ENCODE measurements at regions not wholly inside any gene's neighbourhood (a gene's known extent, or its start where the extent isn't known, plus 50 kb on each side); places are given as distances from the start of the nearest gene placed in this dataset.

- Histone ChIP-seq H3K4me1 (no peaks in the 10 kb centered on the region), H3K27ac (no peak overlapping the region), H3K27me3 (peaks cover 0 to 60% of the 10 kb centered on the region in 2 donors), H3K36me3 (no peaks in the 10 kb centered on the region), H3K4me3 (no peak overlapping the region), H3K9me3 (no peaks in the 10 kb centered on the region)
- intact Hi-C loops (cut with DNase I; ENCODE audit: low total_unique reads), result no loop called here
- TF ChIP-seq CTCF (IDR thresholded peaks at IDR 0.05), result no peak
- peak in 1 of 2 donors; percentile 21 for DNase-seq
Observed at GRCh38 chr1:30327370-30328099, 395.9 kb downstream of the MATN1 start.

- Histone ChIP-seq H3K36me3 (no peaks in the 10 kb centered on the region), H3K27me3 (peaks cover 0 to 68% of the 10 kb centered on the region in 2 donors), H3K9me3 (no peaks in the 10 kb centered on the region), H3K27ac (no peak overlapping the region), H3K4me1 (no peaks in the 10 kb centered on the region), H3K4me3 (no peak overlapping the region)
- peak in 1 of 2 donors; percentile 32 for DNase-seq
- intact Hi-C loops (cut with DNase I; ENCODE audit: low total_unique reads), result no loop called here
- TF ChIP-seq CTCF (IDR thresholded peaks at IDR 0.05), result no peak
Observed at GRCh38 chr1:30325999-30326398, 397.4 kb downstream of the MATN1 start.

- peaks cover 0 to 63% of the 10 kb centered on the region in 2 donors for H3K27me3 ChIP-seq
- H3K4me1 ChIP-seq, result no peaks in the 10 kb centered on the region
- DNase-seq, result peak in 1 of 2 donors; percentile 51
- H3K4me3 ChIP-seq, result no peak overlapping the region
- H3K27ac ChIP-seq, result no peak overlapping the region
- H3K36me3 ChIP-seq, result no peaks in the 10 kb centered on the region
- TF ChIP-seq CTCF (IDR thresholded peaks at IDR 0.05), result no peak
- H3K9me3 ChIP-seq, result no peaks in the 10 kb centered on the region
- intact Hi-C loops (cut with DNase I; ENCODE audit: low total_unique reads), result no loop called here
Observed at GRCh38 chr1:30325085-30325935, 398.1 kb downstream of the MATN1 start.

- TF ChIP-seq CTCF (IDR thresholded peaks at IDR 0.05), result no peak
- intact Hi-C loops (cut with DNase I; ENCODE audit: low total_unique reads), result no loop called here
- no peaks in the 10 kb centered on the region for H3K4me1 ChIP-seq
- H3K9me3 ChIP-seq, result no peaks in the 10 kb centered on the region
- DNase-seq, result peak in 1 of 2 donors; percentile 23
- no peak overlapping the region for H3K27ac ChIP-seq
- H3K4me3 ChIP-seq, result no peak overlapping the region
- H3K36me3 ChIP-seq, result no peaks in the 10 kb centered on the region
- H3K27me3 ChIP-seq, result peaks cover 0 to 61% of the 10 kb centered on the region in 2 donors
Observed at GRCh38 chr1:30324251-30325084, 398.9 kb downstream of the MATN1 start.

DNA sequence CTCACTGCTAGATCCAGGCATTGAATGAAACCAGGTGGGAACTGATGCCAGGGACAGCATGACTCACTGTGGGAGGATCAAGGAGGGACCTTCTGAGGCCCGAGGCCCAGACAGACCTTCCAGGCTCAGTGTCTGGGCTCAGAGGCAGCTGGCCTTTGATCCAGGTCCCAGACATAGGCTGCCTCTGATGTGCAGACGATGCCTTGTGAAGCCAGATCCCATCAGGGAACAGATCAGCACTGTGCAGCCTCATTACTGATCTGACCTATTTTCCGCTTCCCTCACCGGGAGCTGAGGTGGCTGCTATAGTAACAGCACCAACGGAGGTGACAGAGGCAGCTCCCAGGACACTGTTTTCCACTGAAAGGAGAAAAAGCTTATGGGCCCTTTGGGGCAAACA, 399.5 kb downstream of the MATN1 start:
- Histone ChIP-seq H3K27ac (no peak overlapping the region), H3K9me3 (no peaks in the 10 kb centered on the region), H3K4me3 (no peak overlapping the region), H3K36me3 (no peaks in the 10 kb centered on the region), H3K4me1 (no peaks in the 10 kb centered on the region), H3K27me3 (peaks cover 0 to 62% of the 10 kb centered on the region in 2 donors)
- intact Hi-C loops (cut with DNase I; ENCODE audit: low total_unique reads), result no loop called here
- peak in 1 of 2 donors; percentile 37 for DNase-seq
- TF ChIP-seq CTCF (IDR thresholded peaks at IDR 0.05), result no peak

All from tibial artery (tissue), 4 donors.